Neural progenitor cell (in vitro differentiated cells): ENCODE measurements at regions not wholly inside any gene's neighbourhood (a gene's known extent, or its start where the extent isn't known, plus 50 kb on each side); places are given as distances from the start of the nearest gene placed in this dataset.

Experiments used
- DNase-seq: peaks from one replicate; pipeline ENCODE4 v3.0.0-alpha.2; 2016; ENCODE audit warnings: low spot score
- H2AFZ ChIP-seq: fragments of 200-600 bp; sonication (generic); replicated peaks from 2 replicates; pipeline ENCODE4 v1.6.1; 2016; ENCODE audit warnings: antibody characterized with exemption
- H3F3A ChIP-seq: fragments of 200-600 bp; sonication (generic); 2 replicates; pipeline ENCODE4 v1.6.1; 2016; ENCODE audit warnings: antibody characterized with exemption, low read depth
- H3K27ac ChIP-seq: fragments of 200-600 bp; sonication (generic); 2 replicates; pipeline ENCODE4 v1.5.1; 2016; ENCODE audit warnings: mild to moderate bottlenecking
- H3K27me3 ChIP-seq: fragments of 200-600 bp; sonication (generic); 2 replicates; pipeline ENCODE4 v1.6.1; 2016; ENCODE audit warnings: mild to moderate bottlenecking, moderate library complexity
- H3K36me3 ChIP-seq: fragments of 200-600 bp; sonication (generic); 2 replicates; pipeline ENCODE4 v1.5.1; 2016
- H3K4me1 ChIP-seq: fragments of 200-600 bp; sonication (generic); 2 replicates; pipeline ENCODE4 v1.6.1; 2016; ENCODE audit warnings: mixed run types
- H3K4me2 ChIP-seq: fragments of 200-600 bp; sonication (generic); 2 replicates; pipeline ENCODE4 v1.6.1; 2016
- H3K4me3 ChIP-seq: fragments of 200-600 bp; sonication (generic); 2 replicates; pipeline ENCODE4 v1.5.1; 2016
- H3K79me2 ChIP-seq: fragments of 200-600 bp; sonication (generic); 2 replicates; pipeline ENCODE4 v1.6.1; 2016; ENCODE audit warnings: low read depth
- H3K9ac ChIP-seq: fragments of 200-600 bp; sonication (generic); 2 replicates; pipeline ENCODE4 v1.6.1; 2016
- H3K9me3 ChIP-seq: fragments of 200-600 bp; sonication (generic); 2 replicates; pipeline ENCODE4 v1.5.1; 2016; ENCODE audit warnings: low read depth
- H4K20me1 ChIP-seq: fragments of 200-600 bp; sonication (generic); 2 replicates; pipeline ENCODE4 v1.6.1; 2016; ENCODE audit warnings: low read depth
- H3K27ac Mint-ChIP-seq: 3 replicates; pipeline ENCODE4 v1.8.0; 2021; ENCODE audit warnings: mixed read lengths
- H3K27me3 Mint-ChIP-seq: 2 replicates; pipeline ENCODE4 v1.8.0; 2022; ENCODE audit warnings: low read depth, mild to moderate bottlenecking, inconsistent platforms, moderate library complexity, mixed read lengths; ENCODE audit not compliant: insufficient read depth
- H3K36me3 Mint-ChIP-seq: 3 replicates; pipeline ENCODE4 v1.8.0; 2021; ENCODE audit warnings: mixed read lengths
- H3K4me1 Mint-ChIP-seq: 3 replicates; pipeline ENCODE4 v1.8.0; 2021; ENCODE audit warnings: mixed read lengths
- H3K4me3 Mint-ChIP-seq: 3 replicates; pipeline ENCODE4 v1.8.0; 2021; ENCODE audit warnings: mild to moderate bottlenecking, moderate library complexity, mixed read lengths
- H3K9me3 Mint-ChIP-seq: 3 replicates; pipeline ENCODE4 v1.8.0; 2020; ENCODE audit warnings: mixed read lengths
- CTCF ChIP-seq: fragments of 200-600 bp; sonication (generic); IDR thresholded peaks from 2 replicates; pipeline ENCODE4 v1.5.1; 2017; ENCODE audit warnings: antibody characterized with exemption, mild to moderate bottlenecking
- EZH2 ChIP-seq: fragments of 200-600 bp; sonication (generic); IDR thresholded peaks from 2 replicates; pipeline ENCODE4 v1.6.1; 2017; ENCODE audit warnings: antibody characterized with exemption, mild to moderate bottlenecking, moderate library complexity
- EZH2phosphoT487 ChIP-seq: fragments of 200-600 bp; sonication (generic); IDR thresholded peaks from 2 replicates; pipeline ENCODE4 v1.6.1; 2017; ENCODE audit warnings: antibody characterized with exemption

- TF ChIP-seq EZH2phosphoT487 = no peak
- TF ChIP-seq CTCF = no peak
- no peak for TF ChIP-seq EZH2
- Histone ChIP-seq H3K79me2 (no peaks in the 10 kb centered on the region), H3K9me3 (no peaks in the 10 kb centered on the region), H4K20me1 (no peaks in the 10 kb centered on the region), H3K27ac (no peak overlapping the region), H3K9ac (no peak overlapping the region), H2AFZ (peak overlapping the region; percentile 31), H3K4me3 (no peak overlapping the region), H3K4me2 (no peak overlapping the region), H3K27me3 (no peaks in the 10 kb centered on the region), H3K36me3 (no peaks in the 10 kb centered on the region), H3K4me1 (no peaks in the 10 kb centered on the region), H3F3A (no peaks in the 10 kb centered on the region)
- Mint-ChIP-seq H3K4me3 (no peak overlapping the region), H3K27ac (no peak overlapping the region), H3K4me1 (no peaks in the 10 kb centered on the region), H3K27me3 (no peaks in the 10 kb centered on the region), H3K36me3 (no peaks in the 10 kb centered on the region), H3K9me3 (no peaks in the 10 kb centered on the region)
- DNase-seq = no peak
These were observed 672.3 kb upstream of the REG3G start for GRCh38 chr2:78353168-78353567.

- Histone ChIP-seq H3K27ac (no peak overlapping the region), H3K4me3 (no peak overlapping the region), H3K79me2 (no peaks in the 10 kb centered on the region), H3K9ac (no peak overlapping the region), H3K36me3 (no peaks in the 10 kb centered on the region), H2AFZ (no peak overlapping the region), H3K4me2 (no peak overlapping the region), H3K9me3 (no peaks in the 10 kb centered on the region), H3K27me3 (no peaks in the 10 kb centered on the region), H3F3A (no peaks in the 10 kb centered on the region), H3K4me1 (no peaks in the 10 kb centered on the region), H4K20me1 (no peaks in the 10 kb centered on the region)
- H3K4me1 Mint-ChIP-seq = no peaks in the 10 kb centered on the region
- H3K27me3 Mint-ChIP-seq = no peaks in the 10 kb centered on the region
- TF ChIP-seq EZH2 = no peak
- TF ChIP-seq CTCF = no peak
- TF ChIP-seq EZH2phosphoT487 = no peak
- H3K9me3 Mint-ChIP-seq = no peaks in the 10 kb centered on the region
- H3K36me3 Mint-ChIP-seq = no peaks in the 10 kb centered on the region
- no peak overlapping the region for H3K27ac Mint-ChIP-seq
- no peak overlapping the region for H3K4me3 Mint-ChIP-seq
- DNase-seq = no peak
These were observed 669.5 kb upstream of the REG3G start for GRCh38 chr2:78355967-78356366.

- H3K4me3 ChIP-seq = no peak overlapping the region
- H3K4me2 ChIP-seq = no peak overlapping the region
- Mint-ChIP-seq H3K4me3 (no peak overlapping the region), H3K27ac (no peak overlapping the region), H3K27me3 (peaks cover 2% of the 10 kb centered on the region), H3K9me3 (no peaks in the 10 kb centered on the region), H3K36me3 (no peaks in the 10 kb centered on the region), H3K4me1 (no peaks in the 10 kb centered on the region)
- H4K20me1 ChIP-seq = no peaks in the 10 kb centered on the region
- H3K9me3 ChIP-seq = no peaks in the 10 kb centered on the region
- no peaks in the 10 kb centered on the region for H3K36me3 ChIP-seq
- peak overlapping the region; percentile 26 for H2AFZ ChIP-seq
- no peaks in the 10 kb centered on the region for H3K4me1 ChIP-seq
- TF ChIP-seq CTCF (no peak), EZH2 (no peak), EZH2phosphoT487 (no peak)
- no peak overlapping the region for H3K9ac ChIP-seq
- H3K79me2 ChIP-seq = no peaks in the 10 kb centered on the region
- H3K27ac ChIP-seq = no peak overlapping the region
- no peaks in the 10 kb centered on the region for H3F3A ChIP-seq
- no peak for DNase-seq
- no peaks in the 10 kb centered on the region for H3K27me3 ChIP-seq
These were observed 641.9 kb upstream of the REG3G start for GRCh38 chr2:78383576-78383975.

- H3K4me2 ChIP-seq = no peak overlapping the region
- no peaks in the 10 kb centered on the region for H3K27me3 ChIP-seq
- TF ChIP-seq CTCF (no peak), EZH2phosphoT487 (no peak)
- H3F3A ChIP-seq = no peaks in the 10 kb centered on the region
- Mint-ChIP-seq H3K4me1 (no peaks in the 10 kb centered on the region), H3K27me3 (peaks cover 2% of the 10 kb centered on the region), H3K4me3 (no peak overlapping the region), H3K27ac (no peak overlapping the region), H3K9me3 (peaks cover 14% of the 10 kb centered on the region), H3K36me3 (no peaks in the 10 kb centered on the region)
- no peak overlapping the region for H3K9ac ChIP-seq
- H3K4me3 ChIP-seq = no peak overlapping the region
- no peaks in the 10 kb centered on the region for H4K20me1 ChIP-seq
- no peak overlapping the region for H3K27ac ChIP-seq
- H3K9me3 ChIP-seq = no peaks in the 10 kb centered on the region
- H3K4me1 ChIP-seq = no peaks in the 10 kb centered on the region
- H3K36me3 ChIP-seq = no peaks in the 10 kb centered on the region
- no peak overlapping the region for H2AFZ ChIP-seq
- no peak for DNase-seq
- H3K79me2 ChIP-seq = no peaks in the 10 kb centered on the region
These were observed 628.3 kb upstream of the REG3G start for GRCh38 chr2:78397198-78397597.
